Hepatocyte (in vitro differentiated cells): ENCODE measurements at regions not wholly inside any gene's neighbourhood (a gene's known extent, or its start where the extent isn't known, plus 50 kb on each side); places are given as distances from the start of the nearest gene placed in this dataset.

Experiments used
- DNase-seq: peaks from one replicate; pipeline ENCODE4 v3.0.0-alpha.2; 2016; ENCODE audit warnings: low spot score
- H2AFZ ChIP-seq: fragments of 200-600 bp; sonication (generic); 2 replicates; pipeline ENCODE4 v1.6.0; 2016; ENCODE audit warnings: antibody characterized with exemption, mild to moderate bottlenecking
- H3K27ac ChIP-seq: fragments of 200-600 bp; sonication (generic); 2 replicates; pipeline ENCODE4 v1.5.1; 2016; ENCODE audit warnings: mild to moderate bottlenecking
- H3K27me3 ChIP-seq: fragments of 200-600 bp; sonication (generic); 2 replicates; pipeline ENCODE4 v1.6.1; 2016
- H3K36me3 ChIP-seq: fragments of 200-600 bp; sonication (generic); replicated peaks from 2 replicates; pipeline ENCODE4 v1.5.1; 2016; ENCODE audit warnings: low read depth; ENCODE audit not compliant: insufficient read depth
- H3K4me1 ChIP-seq: fragments of 200-600 bp; sonication (generic); 2 replicates; pipeline ENCODE4 v1.5.1; 2016; ENCODE audit warnings: mild to moderate bottlenecking, moderate library complexity; ENCODE audit not compliant: insufficient read depth
- H3K4me2 ChIP-seq: fragments of 200-600 bp; sonication (generic); 2 replicates; pipeline ENCODE4 v1.6.0; 2016
- H3K4me3 ChIP-seq: fragments of 200-600 bp; sonication (generic); 2 replicates; pipeline ENCODE4 v1.5.1; 2016; ENCODE audit warnings: mild to moderate bottlenecking
- H3K79me2 ChIP-seq: fragments of 200-600 bp; sonication (generic); 2 replicates; pipeline ENCODE4 v1.6.0; 2017; ENCODE audit warnings: mild to moderate bottlenecking
- H3K9me2 ChIP-seq: fragments of 200-600 bp; sonication (generic); replicated peaks from 2 replicates; pipeline ENCODE4 v1.6.0; 2017; ENCODE audit warnings: mild to moderate bottlenecking; ENCODE audit not compliant: insufficient read depth
- H3K9me3 ChIP-seq: fragments of 200-600 bp; sonication (generic); 2 replicates; pipeline ENCODE4 v1.5.1; 2016; ENCODE audit warnings: low read depth, mild to moderate bottlenecking
- H4K20me1 ChIP-seq: fragments of 200-600 bp; sonication (generic); 2 replicates; pipeline ENCODE4 v1.6.0; 2016; ENCODE audit warnings: mild to moderate bottlenecking; ENCODE audit not compliant: insufficient read depth, poor library complexity, severe bottlenecking
- CTCF ChIP-seq: fragments of 200-600 bp; sonication (generic); IDR thresholded peaks from 2 replicates; pipeline ENCODE4 v1.5.1; 2016; ENCODE audit warnings: antibody characterized with exemption, mild to moderate bottlenecking; ENCODE audit not compliant: poor library complexity
- EZH2 ChIP-seq: fragments of 200-600 bp; sonication (generic); IDR thresholded peaks from 2 replicates; pipeline ENCODE4 v1.6.1; 2016; ENCODE audit warnings: antibody characterized with exemption, mild to moderate bottlenecking, borderline replicate concordance
- EZH2phosphoT487 ChIP-seq: fragments of 200-600 bp; sonication (generic); IDR thresholded peaks from one replicate; pipeline ENCODE4 v1.6.1; 2018; ENCODE audit warnings: antibody characterized with exemption, mild to moderate bottlenecking, low read depth, moderate library complexity; ENCODE audit not compliant: unreplicated experiment, severe bottlenecking
- WGBS: methylation state at CpG from one replicate; pipeline ENCODE4 v1.1.6; 2016; ENCODE audit warnings: low lambda C conversion rate; ENCODE audit errors: missing lambda C conversion rate; 5-methylcytosine and 5-hydroxymethylcytosine counted together

GRCh38 chr4:18369561-18369960 is 348.0 kb upstream of the LCORL start:
- WGBS, result 85% methylated on average over 8 of the region's 15 CpGs
- H3K79me2 ChIP-seq, result no peaks in the 10 kb centered on the region

GRCh38 chr4:18366892-18367291 is 345.3 kb upstream of the LCORL start:
- Histone ChIP-seq H3K27ac (no peak overlapping the region), H4K20me1 (no peaks in the 10 kb centered on the region), H3K27me3 (no peaks in the 10 kb centered on the region), H3K4me3 (no peak overlapping the region), H2AFZ (no peak overlapping the region), H3K4me2 (no peak overlapping the region), H3K9me2 (no peaks in the 10 kb centered on the region), H3K9me3 (no peaks in the 10 kb centered on the region), H3K79me2 (no peaks in the 10 kb centered on the region), H3K4me1 (no peaks in the 10 kb centered on the region), H3K36me3 (no peaks in the 10 kb centered on the region)
- 57% methylated on average over 2 of the region's 2 CpGs for WGBS
- TF ChIP-seq EZH2 (no peak), EZH2phosphoT487 (no peak), CTCF (peak; percentile 67)
- peak; percentile 63 for DNase-seq

More at GRCh38 chr4:18369561-18369960, 348.0 kb upstream of the LCORL start:
- no peaks in the 10 kb centered on the region for H3K9me3 ChIP-seq
- no peak for DNase-seq
- H3K4me2 ChIP-seq, result no peak overlapping the region
- H3K4me1 ChIP-seq, result no peaks in the 10 kb centered on the region
- H3K9me2 ChIP-seq, result no peaks in the 10 kb centered on the region
- H3K27me3 ChIP-seq, result no peaks in the 10 kb centered on the region
- no peak overlapping the region for H3K4me3 ChIP-seq
- no peaks in the 10 kb centered on the region for H3K36me3 ChIP-seq
- no peaks in the 10 kb centered on the region for H4K20me1 ChIP-seq
- H3K27ac ChIP-seq, result no peak overlapping the region
- H2AFZ ChIP-seq, result no peak overlapping the region
- no peak for TF ChIP-seq CTCF
- no peak for TF ChIP-seq EZH2phosphoT487
- TF ChIP-seq EZH2, result no peak

- Histone ChIP-seq H3K4me1 (no peaks in the 10 kb centered on the region), H3K27ac (no peak overlapping the region), H3K4me2 (no peak overlapping the region), H3K9me2 (no peaks in the 10 kb centered on the region), H3K36me3 (no peaks in the 10 kb centered on the region), H4K20me1 (no peaks in the 10 kb centered on the region), H2AFZ (no peak overlapping the region), H3K27me3 (no peaks in the 10 kb centered on the region), H3K4me3 (no peak overlapping the region), H3K9me3 (no peaks in the 10 kb centered on the region), H3K79me2 (no peaks in the 10 kb centered on the region)
- no peak for DNase-seq
- no peak for TF ChIP-seq CTCF
- no peak for TF ChIP-seq EZH2phosphoT487
- TF ChIP-seq EZH2, result no peak
- 46% methylated on average over 3 of the region's 3 CpGs for WGBS
These were observed 344.6 kb upstream of the LCORL start for GRCh38 chr4:18366136-18366535.

- no peaks in the 10 kb centered on the region for H3K4me1 ChIP-seq
- H3K27me3 ChIP-seq, result no peaks in the 10 kb centered on the region
- H3K4me2 ChIP-seq, result no peak overlapping the region
- WGBS, result 93% methylated on average over 7 of the region's 7 CpGs
- no peak for DNase-seq
- H3K79me2 ChIP-seq, result no peaks in the 10 kb centered on the region
- H3K9me2 ChIP-seq, result no peaks in the 10 kb centered on the region
- H3K27ac ChIP-seq, result no peak overlapping the region
- H4K20me1 ChIP-seq, result no peaks in the 10 kb centered on the region
- H2AFZ ChIP-seq, result no peak overlapping the region
- TF ChIP-seq EZH2phosphoT487 (no peak), CTCF (no peak), EZH2 (no peak)
- H3K36me3 ChIP-seq, result no peaks in the 10 kb centered on the region
- no peak overlapping the region for H3K4me3 ChIP-seq
- no peaks in the 10 kb centered on the region for H3K9me3 ChIP-seq
These were observed 322.0 kb upstream of the LCORL start for GRCh38 chr4:18343581-18343980.
